ENCODE measurements at regions not wholly inside any gene's neighbourhood (a gene's known extent, or its start where the extent isn't known, plus 50 kb on each side); places are given as distances from the start of the nearest gene placed in this dataset.
A peak's percentile ranks its signal among the peaks of the same experiment; 100 is the strongest.

DNA sequence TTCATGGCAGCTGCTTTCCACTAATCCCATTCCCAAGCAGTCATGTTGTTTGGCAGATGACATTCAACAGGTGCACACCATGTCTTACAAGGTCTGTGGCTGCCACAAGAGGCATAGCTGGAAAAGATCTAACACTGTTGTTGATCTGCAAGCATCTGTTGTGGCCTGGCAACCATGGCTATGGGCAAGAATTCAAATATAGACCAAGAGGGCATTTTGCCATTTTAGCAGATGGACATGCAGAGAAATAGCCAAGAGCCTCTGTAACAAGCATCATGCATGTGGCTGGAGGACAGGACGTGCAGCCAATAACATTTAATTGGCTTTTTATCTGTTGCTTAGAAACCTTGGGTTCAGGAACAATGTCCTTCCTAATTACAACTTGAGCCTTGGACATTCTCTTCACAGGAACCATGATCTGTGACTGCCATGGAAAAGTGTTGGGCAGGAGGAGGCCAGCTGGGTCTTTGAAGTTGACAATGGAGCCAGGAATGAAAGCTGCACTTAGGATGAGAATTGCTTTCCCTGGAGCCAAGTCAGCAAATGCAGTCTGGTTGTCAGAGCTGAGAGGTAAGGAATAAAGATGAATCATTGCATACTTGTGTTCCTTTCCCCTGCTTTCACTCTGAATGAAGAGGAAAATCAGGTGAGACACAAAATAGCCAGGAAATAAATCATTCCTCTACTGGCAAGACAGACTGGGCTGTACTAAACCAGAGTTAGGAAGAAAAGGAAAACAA is 113.6 kb upstream of the ANO5 start:
- TF ChIP-seq, protein P1, sequence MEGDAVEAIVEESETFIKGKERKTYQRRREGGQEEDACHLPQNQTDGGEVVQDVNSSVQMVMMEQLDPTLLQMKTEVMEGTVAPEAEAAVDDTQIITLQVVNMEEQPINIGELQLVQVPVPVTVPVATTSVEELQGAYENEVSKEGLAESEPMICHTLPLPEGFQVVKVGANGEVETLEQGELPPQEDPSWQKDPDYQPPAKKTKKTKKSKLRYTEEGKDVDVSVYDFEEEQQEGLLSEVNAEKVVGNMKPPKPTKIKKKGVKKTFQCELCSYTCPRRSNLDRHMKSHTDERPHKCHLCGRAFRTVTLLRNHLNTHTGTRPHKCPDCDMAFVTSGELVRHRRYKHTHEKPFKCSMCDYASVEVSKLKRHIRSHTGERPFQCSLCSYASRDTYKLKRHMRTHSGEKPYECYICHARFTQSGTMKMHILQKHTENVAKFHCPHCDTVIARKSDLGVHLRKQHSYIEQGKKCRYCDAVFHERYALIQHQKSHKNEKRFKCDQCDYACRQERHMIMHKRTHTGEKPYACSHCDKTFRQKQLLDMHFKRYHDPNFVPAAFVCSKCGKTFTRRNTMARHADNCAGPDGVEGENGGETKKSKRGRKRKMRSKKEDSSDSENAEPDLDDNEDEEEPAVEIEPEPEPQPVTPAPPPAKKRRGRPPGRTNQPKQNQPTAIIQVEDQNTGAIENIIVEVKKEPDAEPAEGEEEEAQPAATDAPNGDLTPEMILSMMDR (IDR thresholded peaks at IDR 0.05): peak in 4 of 7 experiments; percentile 27 to 34 (median 30)
- TF ChIP-seq POLR2A (IDR thresholded peaks at IDR 0.05): peak in 1 of 3 donors; percentile 20

All from body of pancreas (tissue), 4 donors.